ENCODE measurements at regions not wholly inside any gene's neighbourhood (a gene's known extent, or its start where the extent isn't known, plus 50 kb on each side); places are given as distances from the start of the nearest gene placed in this dataset.

DNA sequence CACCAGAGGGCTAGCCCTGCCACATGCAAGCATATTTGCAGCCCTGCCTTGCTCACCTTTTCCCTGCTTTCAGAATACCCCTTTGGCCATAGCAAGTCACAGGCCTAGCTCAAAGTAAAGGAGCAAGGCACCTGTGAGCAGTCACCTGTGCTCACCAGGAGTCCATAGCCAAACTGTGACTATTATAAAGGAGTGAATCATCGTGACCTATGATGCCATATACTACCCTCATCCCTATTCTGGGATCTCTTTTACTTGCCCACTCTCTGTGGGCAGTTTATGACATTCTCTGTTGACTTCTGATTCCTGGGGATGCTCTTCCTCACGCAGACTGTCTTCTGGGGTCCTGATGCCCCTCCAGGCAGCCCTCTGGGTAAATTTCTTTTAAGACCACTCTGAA, 200.5 kb upstream of the NLRP1 start:
- TF ChIP-seq EZH2 (IDR thresholded peaks at IDR 0.05) = no peak
- no peak for TF ChIP-seq POLR2AphosphoS5 (IDR thresholded peaks at IDR 0.05; ENCODE audit: borderline replicate concordance, low read depth, low read length)
- no peak for TF ChIP-seq FOXP2 (optimal IDR thresholded peaks at IDR 0.05; ENCODE audit: control extremely low read depth, extremely low read length, insufficient read depth)

Data from SK-N-MC (cell line).